Stimulated activated CD4-positive, alpha-beta T cell treated with anti-CD3 and anti-CD28 coated beads, Interleukin-1b, Interleukin-23, amount 100 ng/mL, for 48 hours (primary cell): ENCODE measurements at regions not wholly inside any gene's neighbourhood (a gene's known extent, or its start where the extent isn't known, plus 50 kb on each side); places are given as distances from the start of the nearest gene placed in this dataset.
"Not testable (repeated sequence)": the region's sequence is repeated elsewhere in the genome, so short reads cannot be mapped to it uniquely, and the experiment has no call there.

Experiments
- DNase-seq: peaks from one replicate; pipeline ENCODE4 v3.0.0-alpha.2; 2020

- DNase-seq = no peak
Measured at GRCh38 chr11:81970886-81971285, 762.8 kb downstream of the FAM181B start.

GRCh38 chr11:81967242-81967641, 766.4 kb downstream of the FAM181B start:
- DNase-seq = no peak

- DNase-seq = no peak
Measured at GRCh38 chr11:81966340-81966739, 767.3 kb downstream of the FAM181B start.

GRCh38 chr11:81963018-81963417, 770.6 kb downstream of the FAM181B start:
- DNase-seq = no peak

GRCh38 chr11:81960443-81960842, 773.2 kb downstream of the FAM181B start:
- DNase-seq = no peak

- no peak for DNase-seq
Measured at GRCh38 chr11:81959341-81959740, 774.3 kb downstream of the FAM181B start.

GRCh38 chr11:81954301-81954700, 779.4 kb downstream of the FAM181B start:
- not testable (repeated sequence) for DNase-seq

GRCh38 chr11:81946831-81947230, 786.8 kb downstream of the FAM181B start:
- no peak for DNase-seq

- DNase-seq = no peak
Measured at GRCh38 chr11:81942646-81943045, 791.0 kb downstream of the FAM181B start.

- DNase-seq = no peak
Measured at GRCh38 chr11:81941998-81942397, 791.7 kb downstream of the FAM181B start.

- DNase-seq = no peak
Measured at GRCh38 chr11:81932303-81932702, 801.4 kb downstream of the FAM181B start.

GRCh38 chr11:81920205-81920604, 813.5 kb downstream of the FAM181B start:
- DNase-seq = no peak

- DNase-seq = no peak
Measured at GRCh38 chr11:81916451-81916850, 817.2 kb downstream of the FAM181B start.

- DNase-seq = no peak
Measured at GRCh38 chr11:81915045-81915444, 818.6 kb downstream of the FAM181B start.

GRCh38 chr11:81913793-81914192, 819.9 kb downstream of the FAM181B start:
- DNase-seq = no peak

GRCh38 chr11:81907996-81908395, 825.7 kb downstream of the FAM181B start:
- no peak for DNase-seq

- no peak for DNase-seq
Measured at GRCh38 chr11:81899156-81899555, 834.5 kb downstream of the FAM181B start.

GRCh38 chr11:81897639-81898038, 836.0 kb downstream of the FAM181B start:
- no peak for DNase-seq

GRCh38 chr11:81895258-81895657, 838.4 kb downstream of the FAM181B start:
- DNase-seq = no peak

GRCh38 chr11:81892770-81893635, 840.7 kb downstream of the FAM181B start:
- no peak for DNase-seq

GRCh38 chr11:81888391-81888790, 845.3 kb downstream of the FAM181B start:
- DNase-seq = no peak

- no peak for DNase-seq
Measured at GRCh38 chr11:81887671-81888070, 846.0 kb downstream of the FAM181B start.

GRCh38 chr11:81886406-81887075, 847.1 kb downstream of the FAM181B start:
- DNase-seq = no peak

- DNase-seq = no peak
Measured at GRCh38 chr11:81874635-81875034, 859.0 kb downstream of the FAM181B start.
